ENCODE measurements at regions not wholly inside any gene's neighbourhood (a gene's known extent, or its start where the extent isn't known, plus 50 kb on each side); places are given as distances from the start of the nearest gene placed in this dataset.
"Not testable (repeated sequence)": the region's sequence is repeated elsewhere in the genome, so short reads cannot be mapped to it uniquely, and the experiment has no call there.

GRCh38 chr4:98828801-98829200, 100.1 kb downstream of the EIF4E start:
- in situ Hi-C loops (cut with HindIII; ENCODE audit: low sequenced_read_pairs) = no loop called here

- in situ Hi-C loops (cut with HindIII; ENCODE audit: low sequenced_read_pairs) = no loop called here
Measured at GRCh38 chr4:98827661-98828060, 101.3 kb downstream of the EIF4E start.

- in situ Hi-C loops (cut with HindIII; ENCODE audit: low sequenced_read_pairs) = no loop called here
Measured at GRCh38 chr4:98822144-98822543, 106.8 kb downstream of the EIF4E start.

- in situ Hi-C loops (cut with HindIII; ENCODE audit: low sequenced_read_pairs) = not testable (repeated sequence)
Measured at GRCh38 chr4:98818116-98818515, 110.8 kb downstream of the EIF4E start.

- in situ Hi-C loops (cut with HindIII; ENCODE audit: low sequenced_read_pairs) = no loop called here
Measured at GRCh38 chr4:98816816-98817215, 112.1 kb downstream of the EIF4E start.

GRCh38 chr4:98816386-98816785, 112.5 kb downstream of the EIF4E start:
- in situ Hi-C loops (cut with HindIII; ENCODE audit: low sequenced_read_pairs) = no loop called here

- in situ Hi-C loops (cut with HindIII; ENCODE audit: low sequenced_read_pairs) = no loop called here
Measured at GRCh38 chr4:98804403-98804802, 124.5 kb downstream of the EIF4E start.

GRCh38 chr4:98803251-98803650, 125.7 kb downstream of the EIF4E start:
- in situ Hi-C loops (cut with HindIII; ENCODE audit: low sequenced_read_pairs) = no loop called here

GRCh38 chr4:98802770-98803198, 126.1 kb downstream of the EIF4E start:
- in situ Hi-C loops (cut with HindIII; ENCODE audit: low sequenced_read_pairs) = no loop called here

- in situ Hi-C loops (cut with HindIII; ENCODE audit: low sequenced_read_pairs) = no loop called here
Measured at GRCh38 chr4:98801259-98801725, 127.6 kb downstream of the EIF4E start.

GRCh38 chr4:98796991-98797390, 131.9 kb downstream of the EIF4E start:
- in situ Hi-C loops (cut with HindIII; ENCODE audit: low sequenced_read_pairs) = no loop called here

- in situ Hi-C loops (cut with HindIII; ENCODE audit: low sequenced_read_pairs) = no loop called here
Measured at GRCh38 chr4:98794565-98795205, 134.2 kb downstream of the EIF4E start.

GRCh38 chr4:98793658-98794057, 135.2 kb upstream of the TSPAN5 start:
- in situ Hi-C loops (cut with HindIII; ENCODE audit: low sequenced_read_pairs) = no loop called here

- in situ Hi-C loops (cut with HindIII; ENCODE audit: low sequenced_read_pairs) = no loop called here
Measured at GRCh38 chr4:98786866-98787265, 128.5 kb upstream of the TSPAN5 start.

- in situ Hi-C loops (cut with HindIII; ENCODE audit: low sequenced_read_pairs) = no loop called here
Measured at GRCh38 chr4:98784947-98785706, 126.7 kb upstream of the TSPAN5 start.

GRCh38 chr4:98781641-98782357, 123.4 kb upstream of the TSPAN5 start:
- in situ Hi-C loops (cut with HindIII; ENCODE audit: low sequenced_read_pairs) = no loop called here

GRCh38 chr4:98780926-98781325, 122.5 kb upstream of the TSPAN5 start:
- in situ Hi-C loops (cut with HindIII; ENCODE audit: low sequenced_read_pairs) = no loop called here

- in situ Hi-C loops (cut with HindIII; ENCODE audit: low sequenced_read_pairs) = no loop called here
Measured at GRCh38 chr4:98779088-98779487, 120.7 kb upstream of the TSPAN5 start.

- in situ Hi-C loops (cut with HindIII; ENCODE audit: low sequenced_read_pairs) = no loop called here
Measured at GRCh38 chr4:98778206-98778605, 119.8 kb upstream of the TSPAN5 start.

- in situ Hi-C loops (cut with HindIII; ENCODE audit: low sequenced_read_pairs) = no loop called here
Measured at GRCh38 chr4:98775672-98776071, 117.3 kb upstream of the TSPAN5 start.

GRCh38 chr4:98773638-98774037, 115.2 kb upstream of the TSPAN5 start:
- in situ Hi-C loops (cut with HindIII; ENCODE audit: low sequenced_read_pairs) = no loop called here
